Upper lobe of left lung (tissue), 6 donors: ENCODE measurements at regions not wholly inside any gene's neighbourhood (a gene's known extent, or its start where the extent isn't known, plus 50 kb on each side); places are given as distances from the start of the nearest gene placed in this dataset.

Experiments used
- ATAC-seq, 2 donors: fragments of 200-7000 bp; cut with Tn5 transposase; one replicate each; pipeline ENCODE4 v1.9.1; 2022; ENCODE audit warnings: mild to moderate bottlenecking in 2 of 2, moderate library complexity in 2 of 2; ENCODE audit not compliant: low FRiP score in 2 of 2
- DNase-seq, 2 donors: peaks; one replicate each; pipeline ENCODE4 v3.0.0-alpha.2; 2019 to 2020
- H3K27ac ChIP-seq, 4 donors: fragments of 200-600 bp; sonication (generic); one replicate each; pipeline ENCODE4 v1.5.1; 2016 to 2019
- H3K27me3 ChIP-seq, 4 donors: fragments of 200-600 bp; sonication (generic); one replicate each; pipeline ENCODE4 v1.5.1; 2017 to 2019
- H3K36me3 ChIP-seq, 4 donors: fragments of 200-600 bp; sonication (generic); one replicate each; pipeline ENCODE4 v1.5.1; 2016 to 2019
- H3K4me1 ChIP-seq, 4 donors: fragments of 200-600 bp; sonication (generic); one replicate each; pipeline ENCODE4 v1.5.1; 2018 to 2019
- H3K4me3 ChIP-seq, 4 donors: fragments of 200-600 bp; sonication (generic); one replicate each; pipeline ENCODE4 v1.5.1; 2017 to 2019; ENCODE audit warnings: mild to moderate bottlenecking in 2 of 4, moderate library complexity in 1 of 4
- H3K9me3 ChIP-seq, 4 donors: fragments of 200-600 bp; sonication (generic); one replicate each; pipeline ENCODE4 v1.5.1; 2018 to 2019
- EP300 ChIP-seq, 4 donors: sonication (generic); formaldehyde crosslinking; IDR thresholded peaks; one replicate each; pipeline ENCODE4 v1.5.1; 2017; ENCODE audit warnings: antibody characterized with exemption in 4 of 4, control low read depth in 2 of 4
- POLR2A ChIP-seq, 4 donors: fragments of 450-650 bp; IDR thresholded peaks; one replicate each; pipeline ENCODE4 v1.5.1; 2016 to 2017; ENCODE audit warnings: antibody characterized with exemption in 4 of 4, mild to moderate bottlenecking in 2 of 4
- POLR2AphosphoS5 ChIP-seq, 2 donors: sonication (generic); formaldehyde crosslinking; IDR thresholded peaks; one replicate each; pipeline ENCODE4 v1.5.1; 2017; ENCODE audit warnings: antibody characterized with exemption in 2 of 2
- WGBS, 2 donors: methylation state at CpG; one replicate each; pipeline ENCODE4 v1.1.5; 2017 to 2018; 5-methylcytosine and 5-hydroxymethylcytosine counted together
- TF ChIP-seq, protein P1 (sequence below), 6 experiments: fragments of 450-650 bp in 4 of 6; fragments of 200-600 bp in 2 of 6; sonication (generic) in 2 of 6; IDR thresholded peaks; one replicate each; pipeline ENCODE4 v1.5.1; 2016 to 2019; ENCODE audit warnings: antibody characterized with exemption in 6 of 6
- donor health status: DM: no; HTN: no; CAD: no; lungs with moderate emphysema.
- donor health status: DM: no; HTN: yes; CAD: no; lungs with severe emphysema.

DNA sequence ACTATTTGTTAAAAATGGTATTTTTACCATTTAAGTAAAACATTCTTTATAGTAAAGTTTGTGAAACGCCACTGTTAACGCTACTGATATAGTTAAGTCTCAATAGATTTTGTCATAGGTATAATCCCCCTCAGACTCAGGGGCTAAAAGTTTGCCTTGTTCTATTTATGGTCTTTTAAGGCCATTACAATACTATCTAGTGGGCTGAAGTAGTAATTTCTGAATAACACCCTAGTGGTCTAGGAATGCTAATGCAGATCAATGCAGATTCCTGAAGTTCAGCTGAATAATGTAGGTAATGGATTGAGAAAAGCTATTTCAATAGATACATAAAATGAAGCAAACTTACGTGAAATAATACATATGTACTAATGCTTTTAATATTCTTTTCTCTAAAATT is 989.3 kb upstream of the NOVA1 start:
- WGBS, 2 donors = 61 to 62% methylated on average over 3 of the region's 3 CpGs
- H3K27me3 ChIP-seq = no peaks in the 10 kb centered on the region
- no peak for ATAC-seq
- TF ChIP-seq POLR2A (IDR thresholded peaks at IDR 0.05) (no peak), EP300 (IDR thresholded peaks at IDR 0.05) (no peak), POLR2AphosphoS5 (IDR thresholded peaks at IDR 0.05) (no peak)
- TF ChIP-seq, protein P1, sequence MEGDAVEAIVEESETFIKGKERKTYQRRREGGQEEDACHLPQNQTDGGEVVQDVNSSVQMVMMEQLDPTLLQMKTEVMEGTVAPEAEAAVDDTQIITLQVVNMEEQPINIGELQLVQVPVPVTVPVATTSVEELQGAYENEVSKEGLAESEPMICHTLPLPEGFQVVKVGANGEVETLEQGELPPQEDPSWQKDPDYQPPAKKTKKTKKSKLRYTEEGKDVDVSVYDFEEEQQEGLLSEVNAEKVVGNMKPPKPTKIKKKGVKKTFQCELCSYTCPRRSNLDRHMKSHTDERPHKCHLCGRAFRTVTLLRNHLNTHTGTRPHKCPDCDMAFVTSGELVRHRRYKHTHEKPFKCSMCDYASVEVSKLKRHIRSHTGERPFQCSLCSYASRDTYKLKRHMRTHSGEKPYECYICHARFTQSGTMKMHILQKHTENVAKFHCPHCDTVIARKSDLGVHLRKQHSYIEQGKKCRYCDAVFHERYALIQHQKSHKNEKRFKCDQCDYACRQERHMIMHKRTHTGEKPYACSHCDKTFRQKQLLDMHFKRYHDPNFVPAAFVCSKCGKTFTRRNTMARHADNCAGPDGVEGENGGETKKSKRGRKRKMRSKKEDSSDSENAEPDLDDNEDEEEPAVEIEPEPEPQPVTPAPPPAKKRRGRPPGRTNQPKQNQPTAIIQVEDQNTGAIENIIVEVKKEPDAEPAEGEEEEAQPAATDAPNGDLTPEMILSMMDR (IDR thresholded peaks at IDR 0.05) = no peak
- no peaks in the 10 kb centered on the region for H3K4me1 ChIP-seq
- no peak for DNase-seq
- H3K4me3 ChIP-seq = no peak overlapping the region
- H3K9me3 ChIP-seq = no peaks in the 10 kb centered on the region
- H3K36me3 ChIP-seq = no peaks in the 10 kb centered on the region
- H3K27ac ChIP-seq = no peak overlapping the region

DNA sequence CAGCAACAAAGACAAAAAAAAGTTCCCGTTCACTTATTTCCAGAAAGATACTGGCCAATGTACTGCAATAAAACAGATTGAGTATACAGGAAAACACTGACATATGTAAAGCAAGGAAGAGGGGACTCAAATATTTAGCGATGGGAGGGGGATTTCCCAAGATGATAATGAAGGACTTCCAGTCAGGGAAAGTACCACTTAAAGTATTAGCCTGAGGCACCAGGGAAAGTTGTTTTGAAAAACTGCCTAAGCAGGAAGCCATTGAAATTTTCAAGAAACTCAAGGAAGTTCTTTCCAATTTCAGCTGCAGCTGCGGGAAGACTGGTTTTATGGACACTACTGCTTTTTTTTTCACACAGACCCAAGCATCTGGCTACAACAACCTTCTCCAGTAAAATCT is 1007.4 kb upstream of the NOVA1 start:
- WGBS, 2 donors = 28 to 46% methylated on average over 3 of the region's 3 CpGs
- no peaks in the 10 kb centered on the region for H3K9me3 ChIP-seq
- H3K36me3 ChIP-seq = no peaks in the 10 kb centered on the region

DNA sequence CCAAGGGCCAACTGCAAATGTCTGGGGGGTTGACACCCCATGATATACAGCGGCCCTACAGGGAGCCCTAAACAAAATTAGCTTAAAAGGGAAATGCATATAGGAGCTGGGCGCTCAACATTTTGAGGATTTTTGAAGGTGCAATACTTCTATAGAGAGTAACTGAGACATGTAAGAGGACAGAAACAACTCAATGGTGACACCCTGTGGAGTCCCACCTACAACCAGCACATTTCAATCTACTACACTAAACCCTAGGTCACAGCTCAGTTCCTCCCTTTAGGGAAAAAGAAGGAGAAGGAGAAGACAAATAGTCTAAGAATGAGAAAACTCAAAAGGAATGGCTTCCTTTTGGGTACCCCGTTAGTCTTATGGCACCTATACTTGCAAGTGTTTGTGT is 1010.5 kb upstream of the NOVA1 start:
- H3K9me3 ChIP-seq = no peaks in the 10 kb centered on the region
- TF ChIP-seq, protein P1 (IDR thresholded peaks at IDR 0.05) = no peak
- TF ChIP-seq POLR2AphosphoS5 (IDR thresholded peaks at IDR 0.05) (no peak), EP300 (IDR thresholded peaks at IDR 0.05) (no peak), POLR2A (IDR thresholded peaks at IDR 0.05) (no peak)
- 83 to 89% methylated on average over 3 of the region's 3 CpGs for WGBS, 2 donors
- DNase-seq (no peak), ATAC-seq (no peak)
- H3K36me3 ChIP-seq = no peaks in the 10 kb centered on the region
- H3K27ac ChIP-seq = no peak overlapping the region
- H3K4me1 ChIP-seq = no peaks in the 10 kb centered on the region
- no peaks in the 10 kb centered on the region for H3K27me3 ChIP-seq
- H3K4me3 ChIP-seq = no peak overlapping the region

More for the DNA sequence above, 1007.4 kb upstream of the NOVA1 start:
- Histone ChIP-seq H3K4me1 (no peaks in the 10 kb centered on the region), H3K27ac (no peak overlapping the region), H3K4me3 (no peak overlapping the region), H3K27me3 (no peaks in the 10 kb centered on the region)
- no peak for DNase-seq
- ATAC-seq = no peak
- TF ChIP-seq POLR2AphosphoS5 (IDR thresholded peaks at IDR 0.05) (no peak), POLR2A (IDR thresholded peaks at IDR 0.05) (no peak), EP300 (IDR thresholded peaks at IDR 0.05) (no peak)
- TF ChIP-seq, protein P1 (IDR thresholded peaks at IDR 0.05) = no peak

DNA sequence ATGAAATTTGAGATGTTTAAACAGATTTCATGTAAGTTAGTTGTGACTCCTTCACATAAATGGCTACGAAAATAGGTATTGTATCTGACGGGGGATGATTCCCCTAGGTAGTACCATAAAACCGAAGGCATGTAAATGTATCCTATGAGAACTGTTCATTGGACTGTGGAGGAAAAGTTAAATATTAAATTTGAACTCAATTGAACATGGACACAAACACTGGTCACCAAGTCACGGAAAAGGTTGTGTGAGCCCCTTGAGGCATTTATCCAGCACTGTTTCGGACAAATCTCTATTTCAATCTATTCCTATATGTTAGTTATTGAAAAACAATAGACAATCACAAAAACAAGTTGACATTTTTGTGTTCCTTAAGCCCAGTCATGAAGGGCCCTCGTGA is 1014.3 kb upstream of the NOVA1 start:
- no peak for DNase-seq
- no peak for TF ChIP-seq EP300 (IDR thresholded peaks at IDR 0.05)
- TF ChIP-seq, protein P1 (IDR thresholded peaks at IDR 0.05) = no peak
- no peak for TF ChIP-seq POLR2AphosphoS5 (IDR thresholded peaks at IDR 0.05)
- no peak for TF ChIP-seq POLR2A (IDR thresholded peaks at IDR 0.05)
- Histone ChIP-seq H3K4me3 (no peak overlapping the region), H3K27me3 (no peaks in the 10 kb centered on the region), H3K27ac (no peak overlapping the region), H3K36me3 (no peaks in the 10 kb centered on the region), H3K9me3 (no peaks in the 10 kb centered on the region), H3K4me1 (no peaks in the 10 kb centered on the region)
- 69 to 72% methylated on average over 6 of the region's 6 CpGs for WGBS, 2 donors
- ATAC-seq = no peak

DNA sequence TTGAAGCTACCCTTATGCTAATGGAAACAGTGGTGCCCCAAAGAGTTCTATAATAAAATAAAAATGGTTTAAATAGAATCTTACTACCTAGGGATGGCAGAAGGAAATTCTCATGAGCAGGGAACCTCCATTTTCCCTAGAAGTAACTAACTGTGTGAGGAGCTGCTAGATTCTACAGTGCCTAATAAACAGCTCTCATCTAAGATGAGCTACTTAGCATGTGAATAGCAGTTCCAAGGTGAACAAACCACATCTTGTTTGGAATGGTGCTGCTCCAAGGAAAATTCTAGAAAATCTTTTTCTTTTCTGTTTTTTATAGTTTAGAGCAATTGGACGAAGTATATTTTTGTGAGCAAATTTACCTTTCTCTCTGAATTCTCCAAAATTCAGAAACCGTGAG is 1015.3 kb upstream of the NOVA1 start:
- Histone ChIP-seq H3K9me3 (no peaks in the 10 kb centered on the region), H3K4me3 (no peak overlapping the region), H3K36me3 (no peaks in the 10 kb centered on the region), H3K27me3 (no peaks in the 10 kb centered on the region), H3K4me1 (no peaks in the 10 kb centered on the region), H3K27ac (no peak overlapping the region)
- DNase-seq (no peak), ATAC-seq (no peak)
- WGBS, 2 donors = 79 to 88% methylated on average over 2 of the region's 2 CpGs
- no peak for TF ChIP-seq POLR2A (IDR thresholded peaks at IDR 0.05)
- TF ChIP-seq POLR2AphosphoS5 (IDR thresholded peaks at IDR 0.05) = no peak
- TF ChIP-seq EP300 (IDR thresholded peaks at IDR 0.05) = no peak
- TF ChIP-seq, protein P1 (IDR thresholded peaks at IDR 0.05) = no peak
